OCI-LY1 (cell line): ENCODE measurements at regions not wholly inside any gene's neighbourhood (a gene's known extent, or its start where the extent isn't known, plus 50 kb on each side); places are given as distances from the start of the nearest gene placed in this dataset.

Experiments
- EZH2 ChIP-seq: fragments of 200-600 bp; sonication (generic), shearing (Covaris generic); IDR thresholded peaks from 2 replicates; pipeline ENCODE4 v1.8.0; 2017; ENCODE audit warnings: borderline replicate concordance, mixed run types, mild to moderate bottlenecking, antibody characterized with exemption, low read length, moderate library complexity, mixed read lengths
- TF ChIP-seq, protein P1 (sequence below): fragments of 200-600 bp; sonication (generic), shearing (Covaris generic); IDR thresholded peaks from 2 replicates; pipeline ENCODE4 v1.5.1; 2017; ENCODE audit warnings: mild to moderate bottlenecking, antibody characterized with exemption, low read length, moderate library complexity, mixed read lengths

DNA sequence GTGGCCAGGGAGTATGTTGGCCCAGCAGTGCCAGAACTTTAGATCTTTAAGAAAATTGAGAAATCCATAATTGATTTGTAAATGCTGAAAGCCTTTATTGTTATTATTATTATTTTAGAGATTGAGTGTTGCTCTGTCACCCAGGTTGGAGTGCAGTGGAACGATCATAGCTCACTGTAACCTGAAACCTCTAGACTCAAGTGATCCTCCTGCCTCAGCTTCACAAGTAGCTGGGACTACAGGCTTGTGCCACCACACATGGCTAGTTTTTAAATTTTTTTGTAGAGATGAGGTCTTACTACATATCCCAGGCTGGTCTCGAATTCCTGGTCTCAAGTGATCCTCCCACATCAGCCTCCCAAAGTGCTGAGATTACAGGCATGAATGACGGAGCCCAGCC lies 143.2 kb upstream of the CCDC68 start:
- TF ChIP-seq, protein P1, sequence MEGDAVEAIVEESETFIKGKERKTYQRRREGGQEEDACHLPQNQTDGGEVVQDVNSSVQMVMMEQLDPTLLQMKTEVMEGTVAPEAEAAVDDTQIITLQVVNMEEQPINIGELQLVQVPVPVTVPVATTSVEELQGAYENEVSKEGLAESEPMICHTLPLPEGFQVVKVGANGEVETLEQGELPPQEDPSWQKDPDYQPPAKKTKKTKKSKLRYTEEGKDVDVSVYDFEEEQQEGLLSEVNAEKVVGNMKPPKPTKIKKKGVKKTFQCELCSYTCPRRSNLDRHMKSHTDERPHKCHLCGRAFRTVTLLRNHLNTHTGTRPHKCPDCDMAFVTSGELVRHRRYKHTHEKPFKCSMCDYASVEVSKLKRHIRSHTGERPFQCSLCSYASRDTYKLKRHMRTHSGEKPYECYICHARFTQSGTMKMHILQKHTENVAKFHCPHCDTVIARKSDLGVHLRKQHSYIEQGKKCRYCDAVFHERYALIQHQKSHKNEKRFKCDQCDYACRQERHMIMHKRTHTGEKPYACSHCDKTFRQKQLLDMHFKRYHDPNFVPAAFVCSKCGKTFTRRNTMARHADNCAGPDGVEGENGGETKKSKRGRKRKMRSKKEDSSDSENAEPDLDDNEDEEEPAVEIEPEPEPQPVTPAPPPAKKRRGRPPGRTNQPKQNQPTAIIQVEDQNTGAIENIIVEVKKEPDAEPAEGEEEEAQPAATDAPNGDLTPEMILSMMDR: no peak
- no peak for TF ChIP-seq EZH2
